Ishikawa (cell line): ENCODE measurements at regions not wholly inside any gene's neighbourhood (a gene's known extent, or its start where the extent isn't known, plus 50 kb on each side); places are given as distances from the start of the nearest gene placed in this dataset.

Experiments used
- CEBPB ChIP-seq: IDR thresholded peaks from 2 replicates; pipeline ENCODE4 v1.6.1; 2012
- CREB1 ChIP-seq: IDR thresholded peaks from 2 replicates; pipeline ENCODE4 v1.6.1; 2012; ENCODE audit warnings: low read depth
- EGR1 ChIP-seq: IDR thresholded peaks from 2 replicates; pipeline ENCODE4 v1.6.1; 2012
- EP300 ChIP-seq: IDR thresholded peaks from 2 replicates; pipeline ENCODE4 v1.6.1; 2012; ENCODE audit warnings: borderline replicate concordance
- FOXM1 ChIP-seq: IDR thresholded peaks from 2 replicates; pipeline ENCODE4 v1.6.1; 2012; ENCODE audit warnings: low read depth, borderline replicate concordance
- NFIC ChIP-seq: IDR thresholded peaks from 2 replicates; pipeline ENCODE4 v1.6.1; 2012
- RAD21 ChIP-seq: IDR thresholded peaks from 2 replicates; pipeline ENCODE4 v1.6.1; 2012; ENCODE audit warnings: low read depth
- TAF1 ChIP-seq: IDR thresholded peaks from 2 replicates; pipeline ENCODE4 v1.6.1; 2012; ENCODE audit warnings: low read depth, mild to moderate bottlenecking
- TCF12 ChIP-seq: IDR thresholded peaks from 2 replicates; pipeline ENCODE4 v1.6.1; 2012; ENCODE audit warnings: low read depth
- TEAD4 ChIP-seq: IDR thresholded peaks from 2 replicates; pipeline ENCODE4 v1.6.1; 2012
- YY1 ChIP-seq: IDR thresholded peaks from 2 replicates; pipeline ENCODE4 v1.6.1; 2012; ENCODE audit warnings: low read depth
- ZBTB7A ChIP-seq: IDR thresholded peaks from 2 replicates; pipeline ENCODE4 v1.6.1; 2012; ENCODE audit warnings: low read depth
- TF ChIP-seq, protein P1 (sequence below): IDR thresholded peaks from 2 replicates; pipeline ENCODE4 v1.6.1; 2012
- TF ChIP-seq, protein P2 (sequence below): IDR thresholded peaks from 2 replicates; pipeline ENCODE4 v1.6.1; 2012; ENCODE audit warnings: low read depth, mild to moderate bottlenecking
- TF ChIP-seq, protein P3 (sequence below): IDR thresholded peaks from 2 replicates; pipeline ENCODE4 v1.6.1; 2012

DNA sequence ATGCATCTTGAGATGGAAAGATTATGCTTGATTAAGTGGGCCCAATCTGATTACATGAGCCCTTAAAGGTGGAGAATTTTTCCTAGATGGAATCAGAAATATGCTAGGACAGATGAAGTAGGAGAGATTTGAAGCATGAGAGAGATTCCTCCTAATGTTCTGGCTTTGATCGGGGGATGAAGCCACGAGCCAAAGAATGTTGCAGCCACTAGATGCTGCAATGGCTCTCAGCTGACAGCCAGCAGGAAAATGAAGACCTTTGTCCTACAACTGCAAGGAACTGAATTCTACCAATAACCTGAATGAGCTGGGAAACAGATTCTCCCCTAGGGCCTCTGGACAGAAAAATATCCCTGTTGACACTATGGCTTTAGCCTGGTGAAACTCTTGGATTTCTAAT, 82.6 kb upstream of the ATP2B1 start:
- TF ChIP-seq YY1 = no peak
- no peak for TF ChIP-seq CREB1
- TF ChIP-seq NFIC = no peak
- no peak for TF ChIP-seq EP300

- TF ChIP-seq YY1 = no peak
- no peak for TF ChIP-seq NFIC
- TF ChIP-seq, protein P1, sequence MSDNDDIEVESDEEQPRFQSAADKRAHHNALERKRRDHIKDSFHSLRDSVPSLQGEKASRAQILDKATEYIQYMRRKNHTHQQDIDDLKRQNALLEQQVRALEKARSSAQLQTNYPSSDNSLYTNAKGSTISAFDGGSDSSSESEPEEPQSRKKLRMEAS = no peak
- no peak for TF ChIP-seq EGR1
- no peak for TF ChIP-seq TCF12
- TF ChIP-seq ZBTB7A = no peak
- no peak for TF ChIP-seq TAF1
- TF ChIP-seq, protein P2, sequence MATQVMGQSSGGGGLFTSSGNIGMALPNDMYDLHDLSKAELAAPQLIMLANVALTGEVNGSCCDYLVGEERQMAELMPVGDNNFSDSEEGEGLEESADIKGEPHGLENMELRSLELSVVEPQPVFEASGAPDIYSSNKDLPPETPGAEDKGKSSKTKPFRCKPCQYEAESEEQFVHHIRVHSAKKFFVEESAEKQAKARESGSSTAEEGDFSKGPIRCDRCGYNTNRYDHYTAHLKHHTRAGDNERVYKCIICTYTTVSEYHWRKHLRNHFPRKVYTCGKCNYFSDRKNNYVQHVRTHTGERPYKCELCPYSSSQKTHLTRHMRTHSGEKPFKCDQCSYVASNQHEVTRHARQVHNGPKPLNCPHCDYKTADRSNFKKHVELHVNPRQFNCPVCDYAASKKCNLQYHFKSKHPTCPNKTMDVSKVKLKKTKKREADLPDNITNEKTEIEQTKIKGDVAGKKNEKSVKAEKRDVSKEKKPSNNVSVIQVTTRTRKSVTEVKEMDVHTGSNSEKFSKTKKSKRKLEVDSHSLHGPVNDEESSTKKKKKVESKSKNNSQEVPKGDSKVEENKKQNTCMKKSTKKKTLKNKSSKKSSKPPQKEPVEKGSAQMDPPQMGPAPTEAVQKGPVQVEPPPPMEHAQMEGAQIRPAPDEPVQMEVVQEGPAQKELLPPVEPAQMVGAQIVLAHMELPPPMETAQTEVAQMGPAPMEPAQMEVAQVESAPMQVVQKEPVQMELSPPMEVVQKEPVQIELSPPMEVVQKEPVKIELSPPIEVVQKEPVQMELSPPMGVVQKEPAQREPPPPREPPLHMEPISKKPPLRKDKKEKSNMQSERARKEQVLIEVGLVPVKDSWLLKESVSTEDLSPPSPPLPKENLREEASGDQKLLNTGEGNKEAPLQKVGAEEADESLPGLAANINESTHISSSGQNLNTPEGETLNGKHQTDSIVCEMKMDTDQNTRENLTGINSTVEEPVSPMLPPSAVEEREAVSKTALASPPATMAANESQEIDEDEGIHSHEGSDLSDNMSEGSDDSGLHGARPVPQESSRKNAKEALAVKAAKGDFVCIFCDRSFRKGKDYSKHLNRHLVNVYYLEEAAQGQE = no peak
- no peak for TF ChIP-seq CEBPB
- TF ChIP-seq EP300 = no peak
- TF ChIP-seq, protein P3, sequence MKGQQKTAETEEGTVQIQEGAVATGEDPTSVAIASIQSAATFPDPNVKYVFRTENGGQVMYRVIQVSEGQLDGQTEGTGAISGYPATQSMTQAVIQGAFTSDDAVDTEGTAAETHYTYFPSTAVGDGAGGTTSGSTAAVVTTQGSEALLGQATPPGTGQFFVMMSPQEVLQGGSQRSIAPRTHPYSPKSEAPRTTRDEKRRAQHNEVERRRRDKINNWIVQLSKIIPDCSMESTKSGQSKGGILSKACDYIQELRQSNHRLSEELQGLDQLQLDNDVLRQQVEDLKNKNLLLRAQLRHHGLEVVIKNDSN = no peak
- TF ChIP-seq FOXM1 = no peak
- no peak for TF ChIP-seq CREB1
- TF ChIP-seq TEAD4 = no peak
- no peak for TF ChIP-seq RAD21
These were observed 81.2 kb upstream of the ATP2B1 start for GRCh38 chr12:89789862-89790261.

DNA sequence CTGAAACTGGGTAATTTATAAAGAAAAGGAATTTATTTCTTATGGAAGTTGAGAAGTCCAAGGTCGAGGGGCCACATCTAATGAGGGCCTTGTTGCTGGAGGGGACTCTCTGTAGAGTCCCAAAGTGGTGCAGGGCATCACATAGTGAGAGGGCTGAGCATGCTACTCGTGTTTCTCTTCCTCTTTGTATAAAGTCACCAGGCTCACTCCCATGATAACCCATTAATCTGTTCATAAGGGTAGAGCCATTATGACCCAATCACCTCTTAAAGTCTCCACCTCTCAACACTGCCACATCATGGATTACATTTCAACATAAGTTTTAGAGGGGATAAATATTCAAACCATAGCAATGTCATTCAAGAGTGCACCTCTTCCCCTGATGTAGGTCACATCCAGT, 79.1 kb upstream of the ATP2B1 start:
- no peak for TF ChIP-seq CEBPB
- TF ChIP-seq RAD21 = no peak
- TF ChIP-seq, protein P3 = no peak
- TF ChIP-seq, protein P1 = no peak
- TF ChIP-seq NFIC = no peak
- no peak for TF ChIP-seq YY1
- TF ChIP-seq TCF12 = no peak
- TF ChIP-seq, protein P2 = no peak
- no peak for TF ChIP-seq EP300
- TF ChIP-seq FOXM1 = no peak
- TF ChIP-seq ZBTB7A = no peak

GRCh38 chr12:89786177-89786810, 77.7 kb upstream of the ATP2B1 start:
- TF ChIP-seq TCF12 (no peak), EGR1 (no peak), ZBTB7A (no peak), TEAD4 (no peak), YY1 (no peak)
- TF ChIP-seq, protein P1 = no peak

DNA sequence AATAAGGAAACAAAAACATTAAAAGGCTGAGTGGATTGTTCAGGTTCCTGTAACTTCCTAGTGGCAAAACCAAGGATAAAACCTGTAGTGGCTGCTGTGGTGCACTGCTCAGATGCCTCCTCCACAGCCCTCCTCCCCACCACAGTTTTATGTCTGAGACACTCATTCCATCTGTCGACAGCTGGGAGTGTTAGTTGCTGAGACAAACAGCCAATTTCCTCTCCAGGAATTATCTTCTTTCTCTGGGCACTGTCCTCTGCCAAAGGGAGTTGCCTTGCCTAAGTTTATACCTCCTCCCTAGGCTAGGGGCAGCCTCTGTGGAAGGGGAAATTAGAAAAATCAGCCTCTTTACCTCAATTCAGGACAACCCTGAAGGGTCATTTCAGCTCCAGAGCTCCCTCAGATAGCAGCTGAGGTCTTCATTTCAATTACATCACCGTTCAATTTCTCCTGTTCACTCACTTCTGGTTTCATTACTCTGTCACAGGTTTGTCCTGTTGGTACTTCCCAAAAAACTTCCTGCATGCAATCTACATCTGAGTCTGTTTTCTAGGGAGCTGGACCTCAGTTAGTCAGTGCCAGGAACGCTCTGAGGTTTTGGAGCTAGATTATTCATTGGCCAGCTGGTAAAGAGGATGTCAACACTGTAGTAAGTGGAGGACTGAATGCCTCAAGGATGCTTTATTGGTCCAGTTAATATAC, 74.9 kb upstream of the ATP2B1 start:
- no peak for TF ChIP-seq CREB1
- no peak for TF ChIP-seq TCF12
- no peak for TF ChIP-seq EGR1
- TF ChIP-seq TEAD4 = no peak

DNA sequence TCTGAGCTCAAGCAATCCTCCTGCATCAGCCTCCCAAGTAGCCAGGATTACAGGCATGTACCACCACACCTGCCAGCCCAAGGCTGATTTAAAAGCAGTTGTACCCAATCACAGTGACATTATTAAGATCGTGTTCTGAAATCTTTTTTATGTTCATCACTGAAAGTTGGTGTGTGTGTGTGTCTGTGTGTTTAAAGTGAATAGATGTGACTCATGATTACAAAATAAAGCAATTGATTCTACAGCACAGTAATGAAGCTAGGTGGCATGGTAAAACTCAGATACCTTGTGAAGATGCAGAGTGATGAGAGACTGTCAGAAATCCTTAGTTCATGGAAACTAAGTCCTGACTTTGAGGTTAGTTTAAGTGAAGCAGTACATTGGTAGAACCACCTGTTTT, 74.2 kb upstream of the ATP2B1 start:
- TF ChIP-seq, protein P3 = no peak
- TF ChIP-seq FOXM1 (no peak), TEAD4 (no peak), YY1 (no peak), CEBPB (no peak), TCF12 (no peak), EGR1 (no peak), EP300 (no peak), RAD21 (no peak), CREB1 (no peak), ZBTB7A (no peak), TAF1 (no peak), NFIC (no peak)
- TF ChIP-seq, protein P1 = no peak
- TF ChIP-seq, protein P2 = no peak
